Keratinocyte (primary cell): ENCODE measurements at regions not wholly inside any gene's neighbourhood (a gene's known extent, or its start where the extent isn't known, plus 50 kb on each side); places are given as distances from the start of the nearest gene placed in this dataset.

ENCODE experiments used
- CTCF ChIP-seq, 3 experiments: IDR thresholded peaks in 1 of 3; conservative IDR thresholded peaks in 1 of 3; optimal IDR thresholded peaks in 1 of 3; 2 replicates in 2 of 3; 3 replicates in 1 of 3; pipeline versions ENCODE3 to v1.5.1; 2011; ENCODE audit warnings: low read length in 3 of 3, mild to moderate bottlenecking in 3 of 3, moderate library complexity in 2 of 3, control low read depth in 1 of 3, inconsistent platforms in 1 of 3; ENCODE audit not compliant: insufficient read depth in 2 of 3; ENCODE audit errors: extremely low read depth in 1 of 3
- EZH2 ChIP-seq: IDR thresholded peaks from one replicate; pipeline ENCODE4 v1.6.1; 2012; ENCODE audit warnings: inconsistent platforms, mild to moderate bottlenecking, low read length, moderate library complexity

DNA sequence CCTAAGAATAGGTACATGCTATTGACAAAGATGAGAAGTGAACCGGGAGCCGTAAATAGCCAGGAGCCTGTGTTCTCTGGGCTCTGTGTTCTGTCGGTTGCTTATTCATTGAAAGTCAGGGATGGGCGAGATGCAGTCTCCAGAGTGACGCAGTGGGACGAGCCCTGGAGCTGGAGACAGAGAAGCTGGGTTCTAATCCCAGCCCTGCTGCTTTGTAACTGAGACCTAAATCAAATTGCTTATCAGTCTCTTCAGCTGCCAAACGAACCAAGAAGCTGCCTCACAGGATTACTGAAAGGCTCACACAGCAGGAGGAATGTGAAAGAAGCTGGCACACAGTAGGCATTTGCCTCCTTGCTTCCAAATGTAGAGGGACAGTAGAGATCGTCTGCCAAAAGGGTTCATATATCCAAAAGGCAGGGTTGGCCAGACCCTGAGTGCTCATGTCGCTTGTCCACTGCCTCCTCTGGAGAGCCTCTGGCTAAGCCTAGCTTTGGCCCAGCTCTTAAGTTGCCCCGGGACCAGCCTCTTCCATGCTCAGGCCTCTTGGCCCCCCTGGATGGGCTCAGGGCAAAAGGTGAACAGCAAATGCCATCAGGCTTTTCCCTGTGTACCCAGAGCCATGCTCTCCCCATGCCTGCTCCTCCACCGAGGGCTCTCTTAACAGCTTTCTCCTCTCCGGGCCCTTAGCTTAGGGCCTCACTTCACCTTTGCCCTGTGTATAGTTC is 134.2 kb upstream of the IPO9 start:
- TF ChIP-seq CTCF (optimal IDR thresholded peaks at IDR 0.05 in 1 of 3, IDR thresholded peaks at IDR 0.05 in 1 of 3, conservative IDR thresholded peaks at IDR 0.05 in 1 of 3; ENCODE audit: extremely low read depth in 1 of 3, insufficient read depth in 2 of 3, low read length in 3 of 3), result no peak
- no peak for TF ChIP-seq EZH2
